SH-SY5Y (cell line): ENCODE measurements at regions not wholly inside any gene's neighbourhood (a gene's known extent, or its start where the extent isn't known, plus 50 kb on each side); places are given as distances from the start of the nearest gene placed in this dataset.

Experiments used
- GATA2 ChIP-seq: IDR thresholded peaks from 2 replicates; pipeline ENCODE4 v1.6.1; 2011; ENCODE audit warnings: mild to moderate bottlenecking, low read depth, low read length
- GATA3 ChIP-seq: IDR thresholded peaks from 2 replicates; pipeline ENCODE4 v1.6.1; 2011; ENCODE audit warnings: low read depth, mild to moderate bottlenecking, low read length, moderate library complexity

- TF ChIP-seq GATA2 (0 out of 2 replicates have a peak, but pooled peaks have one; percentile 48), GATA3 (no peak)
These were observed 97.3 kb upstream of the DPT start for GRCh38 chr1:168826269-168826668.
